CD4-positive, alpha-beta memory T cell (primary cell): ENCODE measurements at regions not wholly inside any gene's neighbourhood (a gene's known extent, or its start where the extent isn't known, plus 50 kb on each side); places are given as distances from the start of the nearest gene placed in this dataset.

ENCODE experiments used
- CTCF ChIA-PET: fragments of 350-600 bp; sonication (Branson Sonifier 250); formaldehyde crosslinking; loops from one replicate; lab custom pipeline; 2021; ENCODE audit warnings: inconsistent platforms; ENCODE audit not compliant: partially characterized antibody; lab: Charles Lee
- POLR2A ChIA-PET: fragments of 350-600 bp; sonication (Branson Sonifier 250); formaldehyde crosslinking; loops from one replicate; lab custom pipeline; 2021; ENCODE audit not compliant: partially characterized antibody; lab: Charles Lee
- DNase-seq, 5 donors: peaks; one replicate each; pipeline versions ENCODE4 v3.0.0 to v3.0.0-alpha.2; 2020 to 2022; ENCODE audit warnings: mixed read lengths in 1 of 5
- H3K27ac ChIP-seq: one replicate; pipeline ENCODE4 v1.7.0; 2013; ENCODE audit warnings: low read depth, low read length
- H3K27me3 ChIP-seq: 2 replicates; pipeline ENCODE4 v1.7.0; 2013; ENCODE audit warnings: mild to moderate bottlenecking, low read length, moderate library complexity; ENCODE audit not compliant: insufficient read depth
- H3K36me3 ChIP-seq: 2 replicates; pipeline ENCODE4 v1.7.0; 2013; ENCODE audit warnings: mild to moderate bottlenecking, low read length, moderate library complexity; ENCODE audit not compliant: insufficient read depth
- H3K4me1 ChIP-seq: 2 replicates; pipeline ENCODE4 v1.7.0; 2013; ENCODE audit warnings: mild to moderate bottlenecking, low read length, moderate library complexity; ENCODE audit not compliant: insufficient read depth
- H3K4me3 ChIP-seq, 2 donors: one replicate each; pipeline ENCODE4 v1.7.0; 2013; ENCODE audit warnings: low read length in 2 of 2, mild to moderate bottlenecking in 1 of 2
- H3K9me3 ChIP-seq, 2 donors: one replicate each; pipeline ENCODE4 v1.7.0; 2013; ENCODE audit warnings: low read length in 2 of 2, control low read depth in 1 of 2; ENCODE audit not compliant: control insufficient read depth in 1 of 2
- H3K27ac Mint-ChIP-seq, 7 donors: one replicate each; pipeline ENCODE4 v1.8.0; 2020 to 2021; ENCODE audit warnings: mixed read lengths in 7 of 7, mild to moderate bottlenecking in 6 of 7, inconsistent platforms in 3 of 7, moderate library complexity in 3 of 7
- H3K27me3 Mint-ChIP-seq, 2 donors: one replicate each; pipeline ENCODE4 v1.8.0; 2020 to 2021; ENCODE audit warnings: mixed read lengths in 2 of 2
- H3K36me3 Mint-ChIP-seq, 2 donors: one replicate each; pipeline ENCODE4 v1.8.0; 2020 to 2021; ENCODE audit warnings: mixed read lengths in 2 of 2, inconsistent platforms in 1 of 2, mild to moderate bottlenecking in 1 of 2
- H3K4me1 Mint-ChIP-seq, 4 donors: one replicate each; pipeline ENCODE4 v1.8.0; 2020 to 2021; ENCODE audit warnings: mixed read lengths in 4 of 4, mild to moderate bottlenecking in 1 of 4
- H3K4me3 Mint-ChIP-seq, 8 donors: one replicate each; pipeline ENCODE4 v1.8.0; 2020 to 2021; ENCODE audit warnings: mixed read lengths in 8 of 8, mild to moderate bottlenecking in 7 of 8, moderate library complexity in 6 of 8, inconsistent platforms in 3 of 8
- H3K9me3 Mint-ChIP-seq, 8 donors: one replicate each; pipeline ENCODE4 v1.8.0; 2020 to 2021; ENCODE audit warnings: mixed read lengths in 8 of 8, mild to moderate bottlenecking in 5 of 8, inconsistent platforms in 3 of 8, moderate library complexity in 1 of 8
- intact Hi-C: fragments of 100-400 bp; cut with micrococcal nuclease; formaldehyde crosslinking; loops from one replicate; pipeline ENCODE4 v1.15.1; 2023

DNA sequence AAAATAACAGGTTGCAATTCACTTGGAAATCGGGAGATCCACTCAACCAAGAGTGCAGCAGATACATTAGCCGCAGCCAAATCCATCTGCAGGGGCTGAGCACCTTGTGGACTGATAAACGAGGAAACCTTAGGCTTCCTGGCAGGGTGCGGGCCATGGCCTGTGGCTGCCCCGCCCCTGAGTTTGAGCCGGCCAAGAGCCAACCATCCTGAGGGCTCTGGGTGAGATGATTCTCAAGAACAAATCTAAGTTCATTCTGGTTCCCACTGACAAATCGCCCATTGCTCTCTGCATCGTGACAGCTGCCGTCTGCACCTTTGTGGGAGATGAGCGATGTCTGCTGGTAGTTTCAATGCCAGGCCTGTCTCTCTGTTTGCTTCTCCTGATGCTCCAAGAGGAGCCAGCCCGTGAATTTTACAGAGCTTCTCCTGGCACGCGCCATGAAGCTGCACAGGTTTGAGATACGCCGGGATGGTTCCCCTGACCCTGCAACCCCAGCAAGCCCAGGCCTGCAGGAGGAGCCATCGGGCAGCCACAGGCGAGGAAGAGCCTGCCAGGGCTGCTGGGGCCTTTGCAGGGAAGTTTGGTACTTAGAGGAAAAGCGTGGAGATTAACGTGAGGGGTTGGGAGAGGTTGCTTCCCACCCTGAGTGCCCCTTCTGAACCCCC lies 154.0 kb downstream of the OLFM1 start:
- Histone ChIP-seq H3K4me3 (no peak overlapping the region), H3K9me3 (no peaks in the 10 kb centered on the region), H3K27ac (no peak overlapping the region), H3K27me3 (no peaks in the 10 kb centered on the region), H3K36me3 (no peaks in the 10 kb centered on the region), H3K4me1 (no peaks in the 10 kb centered on the region)
- intact Hi-C loops, result no loop called here
- no peaks in the 10 kb centered on the region for H3K4me1 Mint-ChIP-seq
- no peaks in the 10 kb centered on the region for H3K9me3 Mint-ChIP-seq
- H3K36me3 Mint-ChIP-seq, result no peaks in the 10 kb centered on the region
- H3K27ac Mint-ChIP-seq, result no peak overlapping the region
- POLR2A ChIA-PET, result no interaction called here
- no peak overlapping the region for H3K4me3 Mint-ChIP-seq
- CTCF ChIA-PET, result no interaction called here
- DNase-seq, result no peak
- H3K27me3 Mint-ChIP-seq, result peaks cover under 1 to 13% of the 10 kb centered on the region in 2 donors

DNA sequence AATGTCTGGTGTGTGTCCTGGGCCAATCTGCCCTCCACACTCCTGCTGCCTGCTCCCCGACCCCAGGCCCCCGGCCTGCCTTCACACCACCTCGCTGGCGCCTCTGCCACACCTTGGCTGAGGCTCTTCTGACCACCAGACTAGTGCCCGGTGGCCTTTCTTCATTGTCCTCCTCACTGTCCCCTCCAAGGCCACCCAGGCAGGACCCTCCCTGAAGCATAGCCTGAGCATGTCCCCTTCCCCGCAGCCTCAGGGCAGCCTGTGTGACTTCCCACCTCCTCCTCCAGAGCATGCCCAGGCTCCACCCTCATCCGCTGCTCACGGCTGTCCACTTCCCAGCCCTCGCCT lies 154.6 kb downstream of the OLFM1 start:
- POLR2A ChIA-PET, result no interaction called here
- H3K9me3 Mint-ChIP-seq, result no peaks in the 10 kb centered on the region
- Histone ChIP-seq H3K27ac (no peak overlapping the region), H3K9me3 (no peaks in the 10 kb centered on the region), H3K4me1 (no peaks in the 10 kb centered on the region), H3K36me3 (no peaks in the 10 kb centered on the region), H3K27me3 (no peaks in the 10 kb centered on the region), H3K4me3 (no peak overlapping the region)
- CTCF ChIA-PET, result no interaction called here
- H3K27ac Mint-ChIP-seq, result no peak overlapping the region
- no peak for DNase-seq
- no peaks in the 10 kb centered on the region for H3K36me3 Mint-ChIP-seq
- intact Hi-C loops, result no loop called here
- no peak overlapping the region for H3K4me3 Mint-ChIP-seq
- H3K4me1 Mint-ChIP-seq, result no peaks in the 10 kb centered on the region
- H3K27me3 Mint-ChIP-seq, result peaks cover 2 to 13% of the 10 kb centered on the region in 2 donors

DNA sequence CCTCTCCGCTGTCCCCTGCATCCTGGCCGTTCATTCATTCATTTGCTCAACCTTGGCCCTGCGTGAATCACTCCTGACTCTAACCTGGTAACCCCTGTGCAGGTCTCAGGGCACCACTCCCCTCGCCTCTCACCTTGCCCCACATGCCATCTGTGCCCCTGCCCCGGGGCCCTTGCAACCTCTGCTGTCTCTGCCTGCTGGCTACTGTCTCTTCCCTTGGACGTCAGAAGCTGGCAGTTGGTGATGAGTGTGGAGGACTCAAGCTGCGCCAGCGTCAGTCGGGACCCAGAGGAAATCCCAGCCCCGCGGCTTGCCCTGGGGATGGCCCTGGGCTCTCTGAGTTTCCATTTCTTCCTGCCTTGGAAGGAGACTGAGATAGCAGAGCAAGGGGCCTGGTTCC lies 154.9 kb downstream of the OLFM1 start:
- CTCF ChIA-PET, result no interaction called here
- intact Hi-C loops, result no loop called here
- Mint-ChIP-seq H3K27me3 (peaks cover 2 to 13% of the 10 kb centered on the region in 2 donors), H3K36me3 (no peaks in the 10 kb centered on the region), H3K4me3 (no peak overlapping the region), H3K9me3 (no peaks in the 10 kb centered on the region), H3K27ac (no peak overlapping the region), H3K4me1 (no peaks in the 10 kb centered on the region)
- H3K27me3 ChIP-seq, result no peaks in the 10 kb centered on the region
- no peaks in the 10 kb centered on the region for H3K4me1 ChIP-seq
- no peak overlapping the region for H3K27ac ChIP-seq
- POLR2A ChIA-PET, result no interaction called here
- H3K9me3 ChIP-seq, result no peaks in the 10 kb centered on the region
- no peak for DNase-seq
- H3K36me3 ChIP-seq, result no peaks in the 10 kb centered on the region
- H3K4me3 ChIP-seq, result no peak overlapping the region

DNA sequence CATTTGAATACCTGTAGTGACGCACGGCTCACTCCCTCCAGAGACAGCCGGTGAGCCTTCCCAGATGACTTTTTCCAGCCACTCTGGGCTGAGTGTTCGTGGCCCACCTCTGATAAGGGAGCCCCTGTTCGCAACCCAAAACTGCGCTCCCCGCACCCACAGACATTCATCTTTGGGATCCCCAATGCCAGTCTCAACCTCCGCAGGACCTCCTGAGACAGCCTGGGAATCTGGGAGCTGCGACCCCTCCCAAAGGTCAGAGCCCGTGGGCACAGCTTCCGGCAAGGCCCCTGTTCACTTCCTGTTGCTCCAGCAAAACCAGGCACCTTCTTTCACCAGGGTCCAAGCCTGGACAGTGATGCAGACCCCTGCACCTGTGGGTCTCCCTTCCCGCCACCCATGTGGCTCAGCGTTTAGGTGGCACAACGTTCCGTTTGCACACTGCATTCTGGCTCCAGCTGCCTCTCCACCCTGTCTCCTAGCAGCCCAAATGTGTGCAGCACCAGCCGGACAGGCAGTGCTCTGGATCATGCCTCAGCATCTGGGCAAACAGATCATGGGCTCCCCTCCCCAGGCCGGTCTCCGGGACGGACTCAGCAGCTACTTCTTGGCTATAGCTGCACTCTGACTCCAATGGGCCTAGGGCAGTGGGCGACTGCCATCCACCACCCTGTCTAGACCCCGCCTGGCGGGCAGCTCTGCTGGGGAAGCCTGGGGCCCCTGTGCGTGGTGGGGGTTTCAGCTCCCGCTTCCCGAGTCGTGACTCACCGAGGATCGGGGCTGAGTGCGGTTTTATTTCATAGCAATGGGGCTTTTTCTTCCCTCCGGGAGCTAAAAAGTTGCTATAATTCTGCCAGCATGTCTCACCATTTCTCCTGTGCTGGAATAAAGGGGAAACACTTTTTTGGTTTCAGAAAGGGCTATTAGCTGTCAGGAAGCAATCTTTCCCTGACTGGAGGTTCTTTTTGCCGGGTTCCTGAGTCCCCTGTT lies 156.0 kb downstream of the OLFM1 start:
- Mint-ChIP-seq H3K4me3 (no peak overlapping the region), H3K9me3 (no peaks in the 10 kb centered on the region), H3K4me1 (no peaks in the 10 kb centered on the region), H3K36me3 (no peaks in the 10 kb centered on the region), H3K27ac (no peak overlapping the region), H3K27me3 (peaks cover 2 to 12% of the 10 kb centered on the region in 2 donors)
- CTCF ChIA-PET, result no interaction called here
- H3K36me3 ChIP-seq, result no peaks in the 10 kb centered on the region
- H3K9me3 ChIP-seq, result no peaks in the 10 kb centered on the region
- no peak overlapping the region for H3K27ac ChIP-seq
- POLR2A ChIA-PET, result no interaction called here
- DNase-seq, result no peak
- no peaks in the 10 kb centered on the region for H3K4me1 ChIP-seq
- no peak overlapping the region for H3K4me3 ChIP-seq
- no peaks in the 10 kb centered on the region for H3K27me3 ChIP-seq
- intact Hi-C loops, result no loop called here

DNA sequence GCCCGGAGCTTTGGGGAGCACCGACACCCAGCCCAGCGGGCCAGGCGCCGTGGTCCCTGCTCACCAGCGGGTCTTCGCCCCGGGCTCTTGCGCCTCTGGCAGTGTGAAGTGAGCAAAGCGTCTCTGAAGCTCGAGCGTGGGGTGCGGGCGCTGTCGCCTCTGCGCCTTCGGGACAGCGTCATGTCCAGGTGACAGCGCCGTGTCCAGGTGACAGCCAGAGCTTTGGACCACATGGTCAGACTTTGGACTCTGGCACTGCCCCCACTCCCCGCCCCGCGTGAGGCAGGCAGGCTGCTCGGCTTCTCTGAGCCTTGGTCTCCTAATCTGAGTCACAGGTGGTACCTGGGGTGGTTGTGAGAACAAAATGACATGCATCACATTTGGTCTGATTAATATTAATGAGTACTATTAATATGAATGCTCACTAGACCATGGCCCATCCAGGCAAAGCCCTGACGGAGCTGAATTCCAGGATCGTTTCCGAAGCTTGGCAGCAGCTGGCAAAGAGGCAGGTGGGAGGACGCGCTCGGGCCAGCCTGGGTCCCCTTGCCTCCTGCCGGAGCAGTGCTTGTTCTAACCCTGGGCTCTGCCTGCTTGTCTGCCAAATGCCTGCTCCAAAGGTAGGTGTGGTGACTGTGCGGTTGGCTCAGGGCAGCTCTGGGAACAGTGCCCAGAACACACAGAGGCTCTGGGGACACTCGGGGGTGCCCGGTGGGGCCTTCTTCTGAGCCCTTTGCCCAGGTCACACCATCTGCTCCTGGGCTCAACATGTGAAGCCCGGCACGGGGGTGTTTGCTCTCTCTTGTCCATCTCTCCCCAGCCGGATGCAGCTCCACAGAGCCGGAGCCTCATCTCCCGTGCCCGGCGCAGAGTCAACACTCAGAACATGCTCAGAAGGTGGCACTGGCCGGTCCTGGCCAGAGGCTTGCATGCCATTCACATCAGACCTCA lies 157.1 kb downstream of the OLFM1 start:
- intact Hi-C loops, result no loop called here

DNA sequence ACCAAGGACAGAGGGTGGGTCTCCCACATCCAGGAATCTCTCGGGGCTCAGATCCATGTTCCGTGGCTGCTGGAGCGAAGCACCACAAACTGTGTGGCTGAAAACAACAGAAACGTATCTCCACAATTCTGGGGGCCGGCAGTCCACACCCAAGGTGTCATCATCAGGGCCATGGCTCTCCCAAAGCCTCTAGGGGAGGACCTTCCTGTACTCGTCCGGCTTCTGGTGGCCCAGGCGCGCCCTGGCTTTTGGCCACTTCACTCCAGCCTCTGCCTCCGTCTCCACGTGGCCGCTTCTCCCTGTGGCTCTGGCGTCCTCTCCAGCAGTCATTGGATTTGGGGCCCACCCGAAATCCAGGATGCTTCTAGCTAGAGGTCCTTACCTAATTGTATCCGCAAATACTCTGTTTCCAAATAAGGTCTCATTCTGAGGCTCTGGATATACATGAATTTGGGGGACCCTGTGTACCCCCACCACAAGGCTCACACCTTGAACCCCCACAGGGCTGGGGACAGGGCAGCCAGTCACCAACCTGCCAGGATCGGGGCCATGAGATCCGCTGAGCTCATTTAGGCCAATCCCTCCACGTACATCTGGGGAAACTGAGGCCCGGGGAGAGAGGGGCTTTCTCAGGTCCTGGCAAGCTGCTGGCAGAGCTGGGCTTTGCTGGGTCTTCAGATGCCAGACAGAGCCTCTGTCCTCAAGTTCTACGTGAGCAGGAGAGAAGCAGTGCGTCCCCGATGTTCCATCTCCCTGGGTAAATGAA lies 158.2 kb downstream of the OLFM1 start:
- ChIA-PET POLR2A (no interaction called here), CTCF (no interaction called here)
- Mint-ChIP-seq H3K4me1 (no peaks in the 10 kb centered on the region), H3K4me3 (no peak overlapping the region), H3K9me3 (no peaks in the 10 kb centered on the region), H3K36me3 (no peaks in the 10 kb centered on the region), H3K27ac (no peak overlapping the region), H3K27me3 (peaks cover 2 to 12% of the 10 kb centered on the region in 2 donors)
- Histone ChIP-seq H3K36me3 (no peaks in the 10 kb centered on the region), H3K4me3 (no peak overlapping the region), H3K4me1 (no peaks in the 10 kb centered on the region), H3K27me3 (no peaks in the 10 kb centered on the region), H3K27ac (no peak overlapping the region), H3K9me3 (no peaks in the 10 kb centered on the region)
- no peak for DNase-seq
- intact Hi-C loops, result no loop called here

More for the DNA sequence above, 157.1 kb downstream of the OLFM1 start:
- POLR2A ChIA-PET, result no interaction called here
- no peak for DNase-seq
- no peak overlapping the region for H3K4me3 ChIP-seq
- CTCF ChIA-PET, result no interaction called here
- H3K4me1 ChIP-seq, result no peaks in the 10 kb centered on the region
- Mint-ChIP-seq H3K4me3 (no peak overlapping the region), H3K36me3 (no peaks in the 10 kb centered on the region), H3K27me3 (peaks cover 2 to 12% of the 10 kb centered on the region in 2 donors), H3K4me1 (no peaks in the 10 kb centered on the region), H3K27ac (no peak overlapping the region), H3K9me3 (no peaks in the 10 kb centered on the region)
- no peaks in the 10 kb centered on the region for H3K27me3 ChIP-seq
- H3K9me3 ChIP-seq, result no peaks in the 10 kb centered on the region
- no peak overlapping the region for H3K27ac ChIP-seq
- H3K36me3 ChIP-seq, result no peaks in the 10 kb centered on the region
